MV-4-11 (cell line): ENCODE measurements at regions not wholly inside any gene's neighbourhood (a gene's known extent, or its start where the extent isn't known, plus 50 kb on each side); places are given as distances from the start of the nearest gene placed in this dataset.
A peak's percentile ranks its signal among the peaks of the same experiment; 100 is the strongest.
"Not testable (repeated sequence)": the region's sequence is repeated elsewhere in the genome, so short reads cannot be mapped to it uniquely, and the experiment has no call there.

Experiments
- DNase-seq: peaks from one replicate; lab custom pipeline; 2025; lab: John Stamatoyannopoulos, UW

GRCh38 chr7:57060506-57060905, 71.7 kb downstream of the ZNF479 start:
- not testable (repeated sequence) for DNase-seq

GRCh38 chr7:57016341-57016740, 115.9 kb downstream of the ZNF479 start:
- not testable (repeated sequence) for DNase-seq

- DNase-seq = not testable (repeated sequence)
These were observed 118.5 kb downstream of the ZNF479 start for GRCh38 chr7:57013707-57014106.

GRCh38 chr7:57012907-57013306, 119.3 kb downstream of the ZNF479 start:
- DNase-seq = not testable (repeated sequence)

GRCh38 chr7:57009230-57009629, 123.0 kb downstream of the ZNF479 start:
- not testable (repeated sequence) for DNase-seq

- not testable (repeated sequence) for DNase-seq
These were observed 126.3 kb downstream of the ZNF479 start for GRCh38 chr7:57005974-57006373.

- not testable (repeated sequence) for DNase-seq
These were observed 128.4 kb downstream of the ZNF479 start for GRCh38 chr7:57003821-57004220.

GRCh38 chr7:57001926-57002325, 130.3 kb downstream of the ZNF479 start:
- DNase-seq = not testable (repeated sequence)

- not testable (repeated sequence) for DNase-seq
These were observed 138.5 kb downstream of the ZNF479 start for GRCh38 chr7:56993779-56994178.

- DNase-seq = not testable (repeated sequence)
These were observed 174.4 kb downstream of the ZNF479 start for GRCh38 chr7:56957737-56958408.

- DNase-seq = not testable (repeated sequence)
These were observed 175.2 kb downstream of the ZNF479 start for GRCh38 chr7:56957086-56957485.

- not testable (repeated sequence) for DNase-seq
These were observed 183.6 kb downstream of the ZNF479 start for GRCh38 chr7:56948390-56949379.

GRCh38 chr7:56940050-56940449, 192.2 kb downstream of the ZNF479 start:
- DNase-seq = not testable (repeated sequence)

GRCh38 chr7:56923892-56924291, 208.3 kb downstream of the ZNF479 start:
- DNase-seq = not testable (repeated sequence)

GRCh38 chr7:56910973-56911372, 221.3 kb downstream of the ZNF479 start:
- peak; percentile 81 for DNase-seq

GRCh38 chr7:56889454-56889853, 242.8 kb downstream of the ZNF479 start:
- not testable (repeated sequence) for DNase-seq

- peak; percentile 9 for DNase-seq
These were observed 247.1 kb downstream of the ZNF479 start for GRCh38 chr7:56885132-56885531.

- DNase-seq = not testable (repeated sequence)
These were observed 249.9 kb downstream of the ZNF479 start for GRCh38 chr7:56882318-56882717.
